ENCODE measurements at regions not wholly inside any gene's neighbourhood (a gene's known extent, or its start where the extent isn't known, plus 50 kb on each side); places are given as distances from the start of the nearest gene placed in this dataset.

DNA sequence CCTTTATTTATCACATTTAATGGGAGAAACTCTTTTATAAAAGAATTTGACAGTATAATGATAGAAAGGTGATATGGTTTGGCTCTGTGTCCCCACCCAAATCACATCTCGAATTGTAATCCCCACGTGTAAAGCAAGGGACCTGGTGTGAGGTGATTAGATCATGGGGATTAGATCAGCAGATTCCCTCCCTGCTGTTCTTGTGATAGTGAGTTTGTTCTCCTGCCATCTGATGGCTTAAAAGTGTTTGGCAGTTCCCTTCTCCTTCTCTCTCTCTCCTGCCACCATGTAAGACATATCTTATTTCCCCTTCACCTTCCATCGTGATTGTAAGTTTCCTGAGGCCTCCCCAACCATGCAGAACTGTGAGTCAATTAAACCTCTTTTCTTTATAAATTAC lies 1110.3 kb downstream of the FLRT2 start:
- TF ChIP-seq, protein P1, sequence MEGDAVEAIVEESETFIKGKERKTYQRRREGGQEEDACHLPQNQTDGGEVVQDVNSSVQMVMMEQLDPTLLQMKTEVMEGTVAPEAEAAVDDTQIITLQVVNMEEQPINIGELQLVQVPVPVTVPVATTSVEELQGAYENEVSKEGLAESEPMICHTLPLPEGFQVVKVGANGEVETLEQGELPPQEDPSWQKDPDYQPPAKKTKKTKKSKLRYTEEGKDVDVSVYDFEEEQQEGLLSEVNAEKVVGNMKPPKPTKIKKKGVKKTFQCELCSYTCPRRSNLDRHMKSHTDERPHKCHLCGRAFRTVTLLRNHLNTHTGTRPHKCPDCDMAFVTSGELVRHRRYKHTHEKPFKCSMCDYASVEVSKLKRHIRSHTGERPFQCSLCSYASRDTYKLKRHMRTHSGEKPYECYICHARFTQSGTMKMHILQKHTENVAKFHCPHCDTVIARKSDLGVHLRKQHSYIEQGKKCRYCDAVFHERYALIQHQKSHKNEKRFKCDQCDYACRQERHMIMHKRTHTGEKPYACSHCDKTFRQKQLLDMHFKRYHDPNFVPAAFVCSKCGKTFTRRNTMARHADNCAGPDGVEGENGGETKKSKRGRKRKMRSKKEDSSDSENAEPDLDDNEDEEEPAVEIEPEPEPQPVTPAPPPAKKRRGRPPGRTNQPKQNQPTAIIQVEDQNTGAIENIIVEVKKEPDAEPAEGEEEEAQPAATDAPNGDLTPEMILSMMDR (IDR thresholded peaks at IDR 0.05): no peak
- TF ChIP-seq POLR2A (IDR thresholded peaks at IDR 0.05): no peak

All from esophagus squamous epithelium (tissue), 4 donors.